GM12864 (cell line): ENCODE measurements at regions not wholly inside any gene's neighbourhood (a gene's known extent, or its start where the extent isn't known, plus 50 kb on each side); places are given as distances from the start of the nearest gene placed in this dataset.

Source experiments
- DNase-seq: peaks from one replicate; pipeline ENCODE4 v3.0.0-alpha.2; 2011; ENCODE audit warnings: low read depth
- H3K4me3 ChIP-seq: 2 replicates; pipeline ENCODE4 v1.5.1; 2011; ENCODE audit warnings: mild to moderate bottlenecking, low read depth, low read length, control low read depth
- CTCF ChIP-seq: IDR thresholded peaks from 2 replicates; pipeline ENCODE4 v1.5.1; 2011; ENCODE audit warnings: low read depth, mild to moderate bottlenecking, moderate library complexity, low read length, control low read depth, inconsistent platforms; ENCODE audit errors: missing control alignments

GRCh38 chr3:22898558-22898957, 304.6 kb upstream of the UBE2E2 start:
- no peak for DNase-seq
- no peak overlapping the region for H3K4me3 ChIP-seq
- TF ChIP-seq CTCF = no peak

DNA sequence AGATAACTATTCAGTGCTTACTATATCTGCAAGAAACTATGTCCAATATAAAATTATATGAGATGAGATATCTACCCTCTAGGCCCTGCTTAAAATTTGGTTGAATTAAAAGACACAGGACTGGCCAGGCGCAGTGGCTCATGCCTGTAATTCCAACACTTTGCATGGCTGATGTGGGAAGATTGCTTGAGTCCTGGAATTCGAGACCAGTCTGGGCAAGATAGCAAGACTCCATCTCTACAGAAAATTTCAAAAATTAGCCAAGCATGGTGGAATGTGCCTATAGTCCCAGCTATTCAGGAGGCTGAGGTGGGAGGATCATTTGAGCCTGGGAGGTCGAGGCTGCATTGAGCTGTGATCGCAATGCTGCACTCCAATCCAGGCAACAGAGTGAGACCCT, 303.7 kb upstream of the UBE2E2 start:
- TF ChIP-seq CTCF = no peak
- H3K4me3 ChIP-seq = no peak overlapping the region
- no peak for DNase-seq

DNA sequence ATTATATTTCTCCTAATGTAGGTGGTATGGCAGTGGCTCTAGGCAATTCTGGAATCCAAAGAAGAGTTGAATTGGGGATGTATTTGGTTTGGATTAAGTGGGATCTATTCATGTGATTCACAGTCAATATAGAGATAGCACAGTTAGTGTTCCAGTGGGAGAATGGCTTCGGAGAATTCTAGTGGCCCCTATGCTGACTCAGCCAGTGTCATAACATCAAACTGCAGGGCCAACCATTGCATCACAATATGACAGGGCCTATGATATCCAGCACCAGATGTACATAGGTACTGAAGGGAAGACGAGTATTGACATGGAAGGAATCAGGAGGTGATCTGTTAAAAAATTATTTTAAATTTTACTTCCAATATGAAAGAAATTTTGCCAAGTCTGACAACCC, 302.8 kb upstream of the UBE2E2 start:
- no peak for TF ChIP-seq CTCF
- no peak overlapping the region for H3K4me3 ChIP-seq
- DNase-seq = no peak

DNA sequence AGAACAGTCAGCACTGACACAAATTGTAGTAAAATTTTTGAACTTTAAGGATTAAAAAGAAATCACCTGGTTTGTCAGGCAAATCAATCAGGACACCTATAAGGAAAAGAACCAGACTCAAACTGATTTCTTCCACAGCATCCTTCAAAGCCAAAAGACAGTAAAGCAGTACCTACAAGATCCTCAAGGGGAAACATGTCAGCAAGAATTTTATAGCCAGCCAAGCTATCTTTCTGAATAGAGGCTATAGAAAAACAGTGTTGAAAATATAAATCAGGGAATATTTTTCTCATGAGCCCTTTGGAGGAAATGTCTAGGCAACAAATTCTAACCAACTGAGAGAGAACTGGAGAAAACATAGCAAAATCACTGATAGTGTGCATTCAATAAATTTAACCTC, 301.4 kb upstream of the UBE2E2 start:
- H3K4me3 ChIP-seq = no peak overlapping the region
- no peak for DNase-seq
- TF ChIP-seq CTCF = peak; percentile 16

DNA sequence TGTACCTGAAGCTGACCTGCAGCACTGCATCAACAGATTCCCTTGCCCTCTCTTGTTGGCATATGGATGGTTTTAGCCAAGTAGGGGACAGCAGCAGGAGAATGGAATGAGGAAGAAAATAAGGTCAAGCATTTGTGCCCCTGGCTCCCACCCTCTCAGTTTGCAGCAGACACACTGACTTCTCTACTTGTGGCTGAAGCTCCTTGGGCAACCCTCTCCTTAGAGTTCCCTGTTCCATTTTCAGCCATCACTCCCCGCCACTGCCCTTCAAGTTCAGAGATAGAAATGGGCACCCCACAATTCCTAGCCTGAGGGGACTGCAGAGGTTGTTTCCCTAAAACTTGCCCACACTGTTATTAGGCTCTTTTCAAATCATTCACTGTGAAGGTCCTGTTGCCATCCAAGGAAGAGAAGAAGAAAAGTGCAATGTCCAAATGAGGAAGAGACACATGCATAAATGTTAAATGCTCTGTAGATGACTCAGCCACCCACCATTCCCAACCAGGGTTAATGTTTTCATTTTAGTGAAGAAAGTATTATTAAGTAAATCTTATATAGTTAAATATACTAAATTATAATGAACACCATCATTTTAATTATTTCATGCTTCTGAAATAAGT, 295.9 kb upstream of the UBE2E2 start:
- TF ChIP-seq CTCF = no peak
- no peak for DNase-seq
- no peak overlapping the region for H3K4me3 ChIP-seq

- DNase-seq = no peak
- no peak overlapping the region for H3K4me3 ChIP-seq
- TF ChIP-seq CTCF = no peak
Observed at GRCh38 chr3:22907796-22908195, 295.3 kb upstream of the UBE2E2 start.

GRCh38 chr3:22908989-22909507, 294.1 kb upstream of the UBE2E2 start:
- no peak overlapping the region for H3K4me3 ChIP-seq
- no peak for DNase-seq
- TF ChIP-seq CTCF = no peak
